Liver (tissue), 8 donors: ENCODE measurements at regions not wholly inside any gene's neighbourhood (a gene's known extent, or its start where the extent isn't known, plus 50 kb on each side); places are given as distances from the start of the nearest gene placed in this dataset.

Experiments
- DNase-seq: peaks from one replicate; pipeline ENCODE4 v3.0.0-alpha.2; 2017; ENCODE audit warnings: low spot score
- H3K27ac ChIP-seq, 2 donors: one replicate each; pipeline ENCODE4 v1.7.0; 2013; ENCODE audit warnings: inconsistent platforms in 2 of 2, low read length in 2 of 2, control low read depth in 1 of 2, low read depth in 1 of 2, mild to moderate bottlenecking in 1 of 2
- H3K27me3 ChIP-seq, 4 donors: one replicate each; pipeline versions ENCODE4 v1.6.1 to v1.7.0; 2013; ENCODE audit warnings: low read length in 3 of 4, inconsistent platforms in 1 of 4, mild to moderate bottlenecking in 1 of 4, moderate library complexity in 1 of 4; ENCODE audit not compliant: control insufficient read depth in 4 of 4, insufficient read depth in 4 of 4
- H3K36me3 ChIP-seq, 4 donors: one replicate each; pipeline versions ENCODE4 v1.6.1 to v1.7.0; 2013; ENCODE audit warnings: low read length in 3 of 4, mild to moderate bottlenecking in 3 of 4, low read depth in 1 of 4, moderate library complexity in 1 of 4; ENCODE audit not compliant: control insufficient read depth in 4 of 4, insufficient read depth in 3 of 4
- H3K4me1 ChIP-seq, 4 donors: one replicate each; pipeline versions ENCODE4 v1.6.1 to v1.7.0; 2013; ENCODE audit warnings: low read length in 3 of 4, mild to moderate bottlenecking in 3 of 4, moderate library complexity in 1 of 4; ENCODE audit not compliant: control insufficient read depth in 4 of 4, insufficient read depth in 4 of 4
- H3K4me3 ChIP-seq, 3 donors: one replicate each; pipeline versions ENCODE4 v1.6.1 to v1.7.0; 2013; ENCODE audit warnings: low read length in 3 of 3, control low read depth in 1 of 3, low read depth in 1 of 3, mild to moderate bottlenecking in 1 of 3
- H3K9ac ChIP-seq, 2 donors: one replicate each; pipeline ENCODE4 v1.7.0; 2013; ENCODE audit warnings: low read length in 2 of 2, mild to moderate bottlenecking in 2 of 2, moderate library complexity in 2 of 2, control low read depth in 1 of 2, low read depth in 1 of 2
- H3K9me3 ChIP-seq, 4 donors: one replicate each; pipeline versions ENCODE4 v1.6.1 to v1.7.0; 2013; ENCODE audit warnings: low read length in 3 of 4; ENCODE audit not compliant: control insufficient read depth in 4 of 4
- CTCF ChIP-seq: fragments of 150-350 bp; IDR thresholded peaks from 2 replicates; pipeline ENCODE4 v1.5.1; 2017; ENCODE audit warnings: improper control_type of control experiment, low read depth, low read length; ENCODE audit not compliant: missing input control
- EGR1 ChIP-seq, 2 donors: IDR thresholded peaks; 2 replicates each; pipeline ENCODE4 v1.6.1; 2016 to 2018; ENCODE audit warnings: antibody characterized with exemption in 2 of 2, low read depth in 2 of 2
- FOXA1 ChIP-seq: IDR thresholded peaks from 2 replicates; pipeline ENCODE4 v1.6.1; 2016; ENCODE audit warnings: antibody characterized with exemption
- FOXA2 ChIP-seq: IDR thresholded peaks from 2 replicates; pipeline ENCODE4 v1.6.1; 2016; ENCODE audit warnings: antibody characterized with exemption
- HNF4A ChIP-seq, 2 donors: conservative IDR thresholded peaks; 2 replicates each; pipeline ENCODE4 v1.6.1; 2016; ENCODE audit warnings: antibody characterized with exemption in 2 of 2, mild to moderate bottlenecking in 2 of 2
- HNF4G ChIP-seq: IDR thresholded peaks from 2 replicates; pipeline ENCODE4 v1.6.1; 2016; ENCODE audit warnings: antibody characterized with exemption
- JUND ChIP-seq, 2 donors: IDR thresholded peaks; 2 replicates each; pipeline ENCODE4 v1.6.1; 2016; ENCODE audit warnings: antibody characterized with exemption in 2 of 2
- MAX ChIP-seq: IDR thresholded peaks from 2 replicates; pipeline ENCODE4 v1.6.1; 2016; ENCODE audit warnings: antibody characterized with exemption
- NR2F2 ChIP-seq: IDR thresholded peaks from 2 replicates; pipeline ENCODE4 v1.6.1; 2016; ENCODE audit warnings: antibody characterized with exemption
- RAD21 ChIP-seq, 2 donors: IDR thresholded peaks; 2 replicates each; pipeline ENCODE4 v1.6.1; 2016; ENCODE audit warnings: antibody characterized with exemption in 2 of 2, mild to moderate bottlenecking in 2 of 2
- REST ChIP-seq: IDR thresholded peaks from 2 replicates; pipeline ENCODE4 v1.6.1; 2016; ENCODE audit warnings: antibody characterized with exemption, mild to moderate bottlenecking
- SP1 ChIP-seq: IDR thresholded peaks from 2 replicates; pipeline ENCODE4 v1.6.1; 2018; ENCODE audit warnings: antibody characterized with exemption, mild to moderate bottlenecking
- YY1 ChIP-seq: IDR thresholded peaks from 2 replicates; pipeline ENCODE4 v1.6.1; 2016; ENCODE audit warnings: antibody characterized with exemption, mild to moderate bottlenecking
- ZBTB33 ChIP-seq: IDR thresholded peaks from 2 replicates; pipeline ENCODE4 v1.6.1; 2016; ENCODE audit warnings: antibody characterized with exemption
- WGBS: extraction: QIAGEN DNeasy Blood & Tissue Kit; methylation state at CpG from one replicate; pipeline ENCODE4 v1.1.7; 2013; 5-methylcytosine and 5-hydroxymethylcytosine counted together
- donor health status: healthy.
- donor health status: healthy.
- donor health status: healthy.
- donor health status: healthy.
- donor health status: healthy.

- H3K27me3 ChIP-seq, result no peaks in the 10 kb centered on the region
- H3K4me3 ChIP-seq, result no peak overlapping the region
- DNase-seq, result no peak
- WGBS, result 53% methylated on average over 1 of the region's 1 CpG
- no peaks in the 10 kb centered on the region for H3K4me1 ChIP-seq
- no peak overlapping the region for H3K9ac ChIP-seq
- peaks cover 0 to 3% (median 0%) of the 10 kb centered on the region in 4 donors for H3K9me3 ChIP-seq
- TF ChIP-seq FOXA1 (no peak), HNF4G (no peak), ZBTB33 (no peak), EGR1 (IDR thresholded peaks at IDR 0.05; ENCODE audit: low read depth in 2 of 2) (no peak), HNF4A (conservative IDR thresholded peaks at IDR 0.05) (no peak), REST (no peak), YY1 (no peak), FOXA2 (no peak), RAD21 (IDR thresholded peaks at IDR 0.05) (no peak)
- H3K27ac ChIP-seq, result no peak overlapping the region
- no peaks in the 10 kb centered on the region for H3K36me3 ChIP-seq
These were observed 331.5 kb downstream of the SLC4A3 start for GRCh38 chr2:219958941-219959340.

- Histone ChIP-seq H3K4me3 (no peak overlapping the region), H3K36me3 (no peaks in the 10 kb centered on the region), H3K4me1 (no peaks in the 10 kb centered on the region), H3K9me3 (peaks cover 0 to 3% (median 0%) of the 10 kb centered on the region in 4 donors), H3K27me3 (peaks cover 0 to 3% (median 0%) of the 10 kb centered on the region in 4 donors), H3K9ac (no peak overlapping the region), H3K27ac (no peak overlapping the region)
- TF ChIP-seq RAD21 (IDR thresholded peaks at IDR 0.05) (no peak), HNF4G (no peak), MAX (no peak), SP1 (no peak), CTCF (no peak), NR2F2 (no peak), JUND (IDR thresholded peaks at IDR 0.05) (no peak)
- 54% methylated on average over 4 of the region's 4 CpGs for WGBS
- no peak for DNase-seq
These were observed 332.0 kb downstream of the SLC4A3 start for GRCh38 chr2:219959471-219959870.
